ENCODE measurements at regions not wholly inside any gene's neighbourhood (a gene's known extent, or its start where the extent isn't known, plus 50 kb on each side); places are given as distances from the start of the nearest gene placed in this dataset.
A peak's percentile ranks its signal among the peaks of the same experiment; 100 is the strongest.

GRCh38 chr1:232221802-232222499 lies 408.0 kb downstream of the SIPA1L2 start:
- intact Hi-C loops (cut with DNase I) = no loop called here
- no peak for DNase-seq
- no peaks in the 10 kb centered on the region for H3K4me1 ChIP-seq
- H3K9me3 ChIP-seq = no peaks in the 10 kb centered on the region
- no peak overlapping the region for H3K4me3 ChIP-seq
- no peaks in the 10 kb centered on the region for H3K36me3 ChIP-seq
- no peaks in the 10 kb centered on the region for H3K27me3 ChIP-seq
- ATAC-seq = peak; percentile 85
- H3K27ac ChIP-seq = no peak overlapping the region
- TF ChIP-seq CTCF (IDR thresholded peaks at IDR 0.05) = no peak

GRCh38 chr1:232218955-232219865 lies 410.7 kb downstream of the SIPA1L2 start:
- DNase-seq = no peak

GRCh38 chr1:232213928-232214327 lies 416.0 kb downstream of the SIPA1L2 start:
- no peak overlapping the region for H3K27ac ChIP-seq
- H3K4me3 ChIP-seq = no peak overlapping the region
- H3K4me1 ChIP-seq = no peaks in the 10 kb centered on the region
- no peaks in the 10 kb centered on the region for H3K27me3 ChIP-seq
- H3K9me3 ChIP-seq = no peaks in the 10 kb centered on the region
- DNase-seq = no peak
- TF ChIP-seq CTCF (IDR thresholded peaks at IDR 0.05) = no peak
- no peaks in the 10 kb centered on the region for H3K36me3 ChIP-seq
- intact Hi-C loops (cut with DNase I) = no loop called here
- ATAC-seq = no peak

More at GRCh38 chr1:232218955-232219865, 410.7 kb downstream of the SIPA1L2 start:
- no peak overlapping the region for H3K27ac ChIP-seq
- H3K4me1 ChIP-seq = no peaks in the 10 kb centered on the region
- intact Hi-C loops (cut with DNase I) = no loop called here
- no peaks in the 10 kb centered on the region for H3K36me3 ChIP-seq
- H3K4me3 ChIP-seq = no peak overlapping the region
- H3K9me3 ChIP-seq = no peaks in the 10 kb centered on the region
- TF ChIP-seq CTCF (IDR thresholded peaks at IDR 0.05) = no peak
- H3K27me3 ChIP-seq = no peaks in the 10 kb centered on the region
- ATAC-seq = peak; percentile 8

- ATAC-seq = no peak
- intact Hi-C loops (cut with DNase I) = no loop called here
- no peaks in the 10 kb centered on the region for H3K9me3 ChIP-seq
- TF ChIP-seq CTCF (IDR thresholded peaks at IDR 0.05) = no peak
- no peak overlapping the region for H3K27ac ChIP-seq
- no peak overlapping the region for H3K4me3 ChIP-seq
- no peak for DNase-seq
- H3K36me3 ChIP-seq = no peaks in the 10 kb centered on the region
- no peaks in the 10 kb centered on the region for H3K27me3 ChIP-seq
- H3K4me1 ChIP-seq = no peaks in the 10 kb centered on the region
Observed at GRCh38 chr1:232212253-232212652, 417.7 kb downstream of the SIPA1L2 start.

GRCh38 chr1:232211149-232211548 lies 418.8 kb downstream of the SIPA1L2 start:
- Histone ChIP-seq H3K27ac (no peak overlapping the region), H3K27me3 (no peaks in the 10 kb centered on the region), H3K36me3 (no peaks in the 10 kb centered on the region), H3K9me3 (no peaks in the 10 kb centered on the region), H3K4me1 (no peaks in the 10 kb centered on the region), H3K4me3 (no peak overlapping the region)
- peak; percentile 29 for TF ChIP-seq CTCF (IDR thresholded peaks at IDR 0.05)
- no peak for DNase-seq
- peak; percentile 45 for ATAC-seq
- intact Hi-C loops (cut with DNase I) = no loop called here

Measured in upper lobe of right lung (tissue), 1 donor.